Neuronal stem cell (in vitro differentiated cells): ENCODE measurements at regions not wholly inside any gene's neighbourhood (a gene's known extent, or its start where the extent isn't known, plus 50 kb on each side); places are given as distances from the start of the nearest gene placed in this dataset.
"Not testable (repeated sequence)": the region's sequence is repeated elsewhere in the genome, so short reads cannot be mapped to it uniquely, and the experiment has no call there.

ENCODE experiments used
- DNase-seq: peaks from one replicate; pipeline ENCODE4 v3.0.0-alpha.2; 2013; ENCODE audit warnings: low spot score
- H2AFZ ChIP-seq: one replicate; pipeline ENCODE4 v1.6.1; 2013; ENCODE audit warnings: mild to moderate bottlenecking, low read length, inconsistent platforms
- H2AK5ac ChIP-seq: 2 replicates; pipeline ENCODE4 v1.6.1; 2013; ENCODE audit warnings: low read depth, mild to moderate bottlenecking, inconsistent platforms, low read length, moderate library complexity, mixed read lengths
- H2BK120ac ChIP-seq: 2 replicates; pipeline ENCODE4 v1.6.1; 2013; ENCODE audit warnings: low read depth, mild to moderate bottlenecking, inconsistent platforms, low read length, moderate library complexity, mixed read lengths
- H2BK12ac ChIP-seq: one replicate; pipeline ENCODE4 v1.6.1; 2013; ENCODE audit warnings: low read length, inconsistent platforms
- H2BK15ac ChIP-seq: 2 replicates; pipeline ENCODE4 v1.6.1; 2013; ENCODE audit warnings: mild to moderate bottlenecking, low read length, inconsistent platforms, mixed read lengths
- H2BK5ac ChIP-seq: one replicate; pipeline ENCODE4 v1.6.1; 2013; ENCODE audit warnings: inconsistent platforms, mild to moderate bottlenecking, low read length, moderate library complexity
- H3K14ac ChIP-seq: one replicate; pipeline ENCODE4 v1.6.1; 2013; ENCODE audit warnings: low read length, inconsistent platforms
- H3K18ac ChIP-seq: 2 replicates; pipeline ENCODE4 v1.6.1; 2013; ENCODE audit warnings: low read length, inconsistent platforms
- H3K23ac ChIP-seq: 2 replicates; pipeline ENCODE4 v1.6.1; 2013; ENCODE audit warnings: low read depth, mild to moderate bottlenecking, mixed read lengths, low read length, inconsistent platforms; ENCODE audit not compliant: poor library complexity
- H3K27ac ChIP-seq: replicated peaks from 3 replicates; pipeline ENCODE4 v1.5.1; 2013; ENCODE audit warnings: low read length, inconsistent platforms
- H3K27me3 ChIP-seq, 3 experiments: 2 replicates each; pipeline ENCODE4 v1.6.1; 2013; ENCODE audit warnings: low read length in 3 of 3, mild to moderate bottlenecking in 2 of 3, inconsistent platforms in 1 of 3, low read depth in 1 of 3, mixed read lengths in 1 of 3, moderate library complexity in 1 of 3; ENCODE audit not compliant: control insufficient read depth in 3 of 3, insufficient read depth in 3 of 3
- H3K36me3 ChIP-seq, 2 donors: replicated peaks in 1 of 2; 2 replicates each; pipeline ENCODE4 v1.6.1; 2013; ENCODE audit warnings: low read length in 2 of 2; ENCODE audit not compliant: control insufficient read depth in 2 of 2, insufficient read depth in 2 of 2
- H3K4ac ChIP-seq: 2 replicates; pipeline ENCODE4 v1.6.1; 2013; ENCODE audit warnings: inconsistent platforms, mild to moderate bottlenecking, low read length, moderate library complexity
- H3K4me1 ChIP-seq, 2 donors: 1 replicate in 1 of 2; 2 replicates in 1 of 2; pipeline ENCODE4 v1.6.1; 2013; ENCODE audit warnings: low read length in 2 of 2, low read depth in 1 of 2; ENCODE audit not compliant: control insufficient read depth in 2 of 2, insufficient read depth in 1 of 2
- H3K4me2 ChIP-seq: one replicate; pipeline ENCODE4 v1.6.1; 2013; ENCODE audit warnings: mild to moderate bottlenecking, low read length, inconsistent platforms; ENCODE audit not compliant: insufficient read depth, poor library complexity, severe bottlenecking
- H3K4me3 ChIP-seq, 2 donors: 2 replicates each; pipeline ENCODE4 v1.5.1; 2013; ENCODE audit warnings: low read length in 2 of 2, mild to moderate bottlenecking in 2 of 2, inconsistent platforms in 1 of 2, moderate library complexity in 1 of 2
- H3K79me1 ChIP-seq: one replicate; pipeline ENCODE4 v1.6.1; 2013; ENCODE audit warnings: low read depth, mild to moderate bottlenecking, inconsistent platforms, low read length, moderate library complexity
- H3K9ac ChIP-seq: one replicate; pipeline ENCODE4 v1.6.1; 2013; ENCODE audit warnings: mild to moderate bottlenecking, low read depth, low read length, inconsistent platforms; ENCODE audit not compliant: poor library complexity
- H3K9me3 ChIP-seq, 2 donors: replicated peaks in 1 of 2; 2 replicates each; pipeline versions ENCODE3 to v1.6.1; 2013; ENCODE audit warnings: low read length in 2 of 2, mild to moderate bottlenecking in 2 of 2, inconsistent platforms in 1 of 2, low read depth in 1 of 2, mixed read lengths in 1 of 2, moderate library complexity in 1 of 2; ENCODE audit not compliant: control insufficient read depth in 2 of 2, insufficient read depth in 1 of 2
- H4K8ac ChIP-seq: one replicate; pipeline ENCODE4 v1.6.1; 2013; ENCODE audit warnings: low read depth, mild to moderate bottlenecking, inconsistent platforms, low read length, moderate library complexity
- H4K91ac ChIP-seq: one replicate; pipeline ENCODE4 v1.6.1; 2013; ENCODE audit warnings: low read length, low read depth, mild to moderate bottlenecking, inconsistent platforms; ENCODE audit not compliant: poor library complexity
- WGBS, 2 donors: extraction: QIAGEN DNeasy Blood & Tissue Kit; methylation state at CpG; one replicate each; pipeline ENCODE4 v1.1.7; 2013; ENCODE audit warnings: missing lambda C conversion rate in 2 of 2, mixed read lengths in 1 of 2; ENCODE audit not compliant: insufficient read length in 2 of 2, insufficient replicate concordance in 1 of 2; ENCODE audit errors: extremely low coverage in 2 of 2; 5-methylcytosine and 5-hydroxymethylcytosine counted together

GRCh38 chr11:67758009-67758408, 83.6 kb upstream of the ALDH3B2 start:
- H3K4me2 ChIP-seq: peak overlapping the region; percentile 43
- not testable (repeated sequence) for H2BK5ac ChIP-seq, H3K79me1 ChIP-seq, H3K9me3 ChIP-seq, H2AFZ ChIP-seq, H2BK12ac ChIP-seq, H3K36me3 ChIP-seq, H3K23ac ChIP-seq, H3K4me3 ChIP-seq, H2AK5ac ChIP-seq, H4K8ac ChIP-seq, H3K4ac ChIP-seq, H4K91ac ChIP-seq, H3K4me1 ChIP-seq, H3K27ac ChIP-seq, H2BK120ac ChIP-seq, H3K18ac ChIP-seq, H3K9ac ChIP-seq, H2BK15ac ChIP-seq, H3K14ac ChIP-seq
- no CpG with 5 or more reads among the region's 5 CpGs for WGBS, 2 donors
- H3K27me3 ChIP-seq: peaks cover 0 to 18% (median 0%) of the 10 kb centered on the region in 3 experiments
- DNase-seq: peak; percentile 6

GRCh38 chr11:67753820-67754219, 79.4 kb upstream of the ALDH3B2 start:
- not testable (repeated sequence) for H3K79me1 ChIP-seq, H2BK12ac ChIP-seq, H3K27me3 ChIP-seq, DNase-seq, H3K27ac ChIP-seq, H2BK15ac ChIP-seq, H2BK5ac ChIP-seq, H3K9ac ChIP-seq, H4K8ac ChIP-seq, H3K4me3 ChIP-seq, H3K4me2 ChIP-seq, H2BK120ac ChIP-seq, H3K36me3 ChIP-seq, H3K4ac ChIP-seq, H2AK5ac ChIP-seq, H4K91ac ChIP-seq, H3K9me3 ChIP-seq, H3K23ac ChIP-seq, H3K4me1 ChIP-seq, H3K14ac ChIP-seq, H2AFZ ChIP-seq
- H3K18ac ChIP-seq: peak overlapping the region; percentile 28
- WGBS, 2 donors: no CpG with 5 or more reads among the region's 4 CpGs

- Histone ChIP-seq H3K9ac (peak overlapping the region; percentile 53), H3K18ac (no peak overlapping the region), H3K79me1 (no peaks in the 10 kb centered on the region), H3K4me3 (peak overlapping the region in 1 of 2 donors; percentile 71), H3K4ac (no peak overlapping the region), H2AFZ (no peak overlapping the region), H2BK120ac (no peak overlapping the region), H3K27me3 (peaks cover 0 to 5% (median 3%) of the 10 kb centered on the region in 3 experiments), H3K27ac (no peak overlapping the region), H4K91ac (peak overlapping the region; percentile 81), H2BK12ac (peak overlapping the region; percentile 42), H4K8ac (no peak overlapping the region), H3K4me2 (no peak overlapping the region), H3K14ac (peak overlapping the region; percentile 27), H2BK5ac (no peak overlapping the region), H3K23ac (no peak overlapping the region), H2AK5ac (no peak overlapping the region), H2BK15ac (no peak overlapping the region), H3K9me3 (peaks cover 0 to 4% of the 10 kb centered on the region in 2 donors), H3K36me3 (no peaks in the 10 kb centered on the region), H3K4me1 (no peaks in the 10 kb centered on the region)
- WGBS, 2 donors: no CpG with 5 or more reads among the region's 11 CpGs
- no peak for DNase-seq
Measured at GRCh38 chr11:67745181-67745726, 70.8 kb upstream of the ALDH3B2 start.

DNA sequence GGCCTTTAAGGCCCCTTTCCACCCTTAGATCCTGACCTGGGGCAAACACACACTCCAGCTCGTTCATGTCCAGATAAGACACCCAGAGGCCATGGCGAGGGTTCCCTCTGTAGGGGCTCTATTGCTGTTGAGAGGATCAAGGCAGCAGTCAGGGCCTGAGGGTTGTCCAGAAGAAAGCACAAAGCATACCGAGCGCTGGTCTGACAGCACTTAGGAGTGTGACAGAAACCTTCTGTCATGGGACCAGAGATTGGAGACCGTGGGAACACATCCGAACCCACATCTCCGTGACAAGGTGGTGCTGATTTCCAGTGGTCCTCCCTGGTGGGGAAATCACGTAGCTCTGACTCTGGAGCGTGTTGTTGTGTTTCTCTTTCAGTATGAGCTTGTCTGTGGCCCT, 69.8 kb upstream of the ALDH3B2 start:
- not testable (repeated sequence) for H3K36me3 ChIP-seq, H2BK5ac ChIP-seq, H3K4me3 ChIP-seq, H2AFZ ChIP-seq, H2BK12ac ChIP-seq, H3K9ac ChIP-seq, H2BK15ac ChIP-seq, H2AK5ac ChIP-seq, H4K91ac ChIP-seq, H3K4me1 ChIP-seq, H3K79me1 ChIP-seq, H3K27me3 ChIP-seq, H3K4ac ChIP-seq, H3K18ac ChIP-seq, H2BK120ac ChIP-seq, H3K14ac ChIP-seq, DNase-seq, H3K9me3 ChIP-seq, H3K4me2 ChIP-seq, H3K23ac ChIP-seq, H4K8ac ChIP-seq, H3K27ac ChIP-seq
- no CpG with 5 or more reads among the region's 9 CpGs for WGBS, 2 donors
